ENCODE measurements at regions not wholly inside any gene's neighbourhood (a gene's known extent, or its start where the extent isn't known, plus 50 kb on each side); places are given as distances from the start of the nearest gene placed in this dataset.

DNA sequence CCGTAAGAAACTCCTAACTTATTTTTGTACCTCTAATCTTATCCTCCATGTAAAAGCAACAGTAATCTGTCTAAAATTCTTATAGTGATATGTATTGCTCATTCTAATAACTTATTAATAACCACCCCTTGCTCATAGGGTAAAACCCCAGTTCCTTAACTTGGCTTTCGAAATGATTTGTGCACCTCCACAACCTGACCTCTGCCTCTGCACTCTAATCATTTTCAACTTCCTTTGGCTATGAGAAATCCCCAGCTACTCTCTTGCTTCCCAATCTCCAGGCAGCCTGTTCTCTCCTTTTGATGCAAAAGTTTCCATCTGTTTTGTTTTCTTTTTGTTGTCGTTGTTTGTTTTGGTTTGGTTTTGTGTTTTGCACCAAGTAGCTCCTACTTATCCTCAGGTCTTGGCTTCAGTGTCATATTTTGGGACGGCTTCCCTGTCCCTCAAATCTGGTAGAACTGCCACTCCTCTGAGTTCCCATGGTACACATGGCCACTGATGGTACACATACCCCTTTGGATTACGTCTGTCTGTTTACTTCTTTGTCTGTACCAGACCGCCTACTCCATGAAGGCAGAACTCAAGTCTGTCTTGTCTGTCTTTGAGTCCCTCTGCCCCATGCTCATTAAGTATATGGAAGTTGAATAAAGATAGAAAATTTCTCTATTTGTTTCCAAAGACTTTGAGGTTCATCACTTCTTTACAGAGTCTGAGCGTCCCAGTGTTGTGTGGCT is 105.6 kb upstream of the TGFBR2 start:
- TF ChIP-seq EZH2phosphoT487 (IDR thresholded peaks at IDR 0.05; ENCODE audit: borderline replicate concordance, low read length) = no peak
- TF ChIP-seq, protein P1, sequence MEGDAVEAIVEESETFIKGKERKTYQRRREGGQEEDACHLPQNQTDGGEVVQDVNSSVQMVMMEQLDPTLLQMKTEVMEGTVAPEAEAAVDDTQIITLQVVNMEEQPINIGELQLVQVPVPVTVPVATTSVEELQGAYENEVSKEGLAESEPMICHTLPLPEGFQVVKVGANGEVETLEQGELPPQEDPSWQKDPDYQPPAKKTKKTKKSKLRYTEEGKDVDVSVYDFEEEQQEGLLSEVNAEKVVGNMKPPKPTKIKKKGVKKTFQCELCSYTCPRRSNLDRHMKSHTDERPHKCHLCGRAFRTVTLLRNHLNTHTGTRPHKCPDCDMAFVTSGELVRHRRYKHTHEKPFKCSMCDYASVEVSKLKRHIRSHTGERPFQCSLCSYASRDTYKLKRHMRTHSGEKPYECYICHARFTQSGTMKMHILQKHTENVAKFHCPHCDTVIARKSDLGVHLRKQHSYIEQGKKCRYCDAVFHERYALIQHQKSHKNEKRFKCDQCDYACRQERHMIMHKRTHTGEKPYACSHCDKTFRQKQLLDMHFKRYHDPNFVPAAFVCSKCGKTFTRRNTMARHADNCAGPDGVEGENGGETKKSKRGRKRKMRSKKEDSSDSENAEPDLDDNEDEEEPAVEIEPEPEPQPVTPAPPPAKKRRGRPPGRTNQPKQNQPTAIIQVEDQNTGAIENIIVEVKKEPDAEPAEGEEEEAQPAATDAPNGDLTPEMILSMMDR (IDR thresholded peaks at IDR 0.05; ENCODE audit: low read depth, low read length, poor library complexity, severe bottlenecking) = no peak
- Histone ChIP-seq H3K4me1 (ENCODE audit: control insufficient read depth, low read length) (peaks cover 7% of the 10 kb centered on the region; the same call in 1 of the 2 replicates), H3K4me3 (ENCODE audit: low read length) (no peak overlapping the region), H3K27me3 (ENCODE audit: control insufficient read depth, low read length) (no peaks in the 10 kb centered on the region), H3K9me2 (replicated peaks; ENCODE audit: control insufficient read depth, low read length) (no peaks in the 10 kb centered on the region), H3K36me3 (ENCODE audit: control insufficient read depth, low read length) (no peaks in the 10 kb centered on the region), H3K27ac (ENCODE audit: low read depth, low read length) (no peak overlapping the region), H3F3A (ENCODE audit: control insufficient read depth, insufficient read depth) (no peaks in the 10 kb centered on the region), H3K79me2 (ENCODE audit: control insufficient read depth, low read length) (no peaks in the 10 kb centered on the region), H3K4me2 (ENCODE audit: low read length) (no peak overlapping the region), H4K20me1 (ENCODE audit: control insufficient read depth, insufficient read depth, low read depth, low read length) (no peaks in the 10 kb centered on the region), H3K9me3 (ENCODE audit: control insufficient read depth, insufficient read depth, low read length) (no peaks in the 10 kb centered on the region)

DNA sequence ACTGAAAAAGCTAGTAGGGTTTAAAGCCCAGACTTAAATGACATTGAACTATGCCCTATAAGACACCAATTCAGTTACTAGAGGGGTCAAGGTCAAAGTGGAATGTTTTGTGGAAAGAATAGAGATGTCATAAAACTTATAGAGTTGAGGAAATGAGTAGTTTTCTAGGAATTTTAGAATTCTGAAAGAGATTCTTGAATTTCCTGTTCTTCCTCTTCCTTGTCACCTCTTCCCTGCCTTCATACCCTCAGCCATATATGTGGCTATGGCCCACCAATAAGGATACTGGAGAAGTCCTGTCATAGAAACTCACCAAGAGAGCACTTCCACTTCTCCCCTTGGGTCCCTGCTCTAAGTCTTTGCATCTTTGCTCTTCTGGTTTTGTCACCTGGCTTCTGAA is 104.9 kb upstream of the TGFBR2 start:
- no peaks in the 10 kb centered on the region for H3K79me2 ChIP-seq (ENCODE audit: control insufficient read depth, low read length)
- no peaks in the 10 kb centered on the region for H4K20me1 ChIP-seq (ENCODE audit: control insufficient read depth, insufficient read depth, low read depth, low read length)
- no peak overlapping the region for H3K27ac ChIP-seq (ENCODE audit: low read depth, low read length)
- peaks cover 7% of the 10 kb centered on the region; the same call in 1 of the 2 replicates for H3K4me1 ChIP-seq (ENCODE audit: control insufficient read depth, low read length)
- H3K4me2 ChIP-seq (ENCODE audit: low read length) = no peak overlapping the region
- H3K9me3 ChIP-seq (ENCODE audit: control insufficient read depth, insufficient read depth, low read length) = no peaks in the 10 kb centered on the region
- H3K36me3 ChIP-seq (ENCODE audit: control insufficient read depth, low read length) = no peaks in the 10 kb centered on the region
- TF ChIP-seq, protein P1 (IDR thresholded peaks at IDR 0.05; ENCODE audit: low read depth, low read length, poor library complexity, severe bottlenecking) = no peak
- TF ChIP-seq EZH2phosphoT487 (IDR thresholded peaks at IDR 0.05; ENCODE audit: borderline replicate concordance, low read length) = no peak
- no peaks in the 10 kb centered on the region for H3F3A ChIP-seq (ENCODE audit: control insufficient read depth, insufficient read depth)
- no peaks in the 10 kb centered on the region for H3K9me2 ChIP-seq (replicated peaks; ENCODE audit: control insufficient read depth, low read length)
- no peaks in the 10 kb centered on the region for H3K27me3 ChIP-seq (ENCODE audit: control insufficient read depth, low read length)
- H3K4me3 ChIP-seq (ENCODE audit: low read length) = no peak overlapping the region

DNA sequence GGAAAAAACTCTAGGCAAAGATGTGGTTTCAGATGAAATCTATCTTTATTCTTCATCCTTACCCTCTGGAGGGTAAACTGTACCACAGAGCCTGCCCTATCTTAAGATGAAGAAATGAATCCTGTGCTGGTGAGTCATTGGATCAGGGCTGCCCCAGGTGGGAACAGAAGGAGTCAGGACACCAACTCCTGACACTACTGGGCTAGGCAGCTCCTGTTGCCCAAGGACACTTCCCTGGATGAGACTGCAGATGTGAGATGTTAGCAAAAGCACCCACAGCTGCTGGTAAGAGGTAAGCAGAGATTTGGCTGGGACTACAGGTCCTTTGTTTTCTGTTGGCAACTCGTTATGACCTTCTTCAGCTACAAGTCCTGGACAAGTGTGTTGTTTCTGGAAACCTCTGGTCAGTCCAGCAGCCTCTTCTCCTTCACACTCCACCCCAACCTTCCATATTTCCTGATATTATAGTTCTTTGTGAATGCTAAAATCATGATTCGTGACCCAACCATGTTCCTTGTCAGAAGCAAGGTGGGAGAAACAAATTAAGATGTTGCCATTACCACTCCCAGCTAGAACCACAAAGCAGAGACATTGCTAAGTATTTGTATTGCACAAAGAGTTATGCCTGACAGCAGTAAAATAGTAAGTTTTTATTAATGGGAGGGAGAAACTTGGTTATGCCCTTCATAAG is 104.2 kb upstream of the TGFBR2 start:
- H3K4me3 ChIP-seq (ENCODE audit: low read length) = no peak overlapping the region
- H3K4me1 ChIP-seq (ENCODE audit: control insufficient read depth, low read length) = peaks cover 7% of the 10 kb centered on the region; the same call in 1 of the 2 replicates
- H3F3A ChIP-seq (ENCODE audit: control insufficient read depth, insufficient read depth) = no peaks in the 10 kb centered on the region
- no peaks in the 10 kb centered on the region for H4K20me1 ChIP-seq (ENCODE audit: control insufficient read depth, insufficient read depth, low read depth, low read length)
- TF ChIP-seq EZH2phosphoT487 (IDR thresholded peaks at IDR 0.05; ENCODE audit: borderline replicate concordance, low read length) = no peak
- TF ChIP-seq, protein P1 (IDR thresholded peaks at IDR 0.05; ENCODE audit: low read depth, low read length, poor library complexity, severe bottlenecking) = no peak
- no peak overlapping the region for H3K27ac ChIP-seq (ENCODE audit: low read depth, low read length)
- H3K27me3 ChIP-seq (ENCODE audit: control insufficient read depth, low read length) = no peaks in the 10 kb centered on the region
- H3K79me2 ChIP-seq (ENCODE audit: control insufficient read depth, low read length) = no peaks in the 10 kb centered on the region
- no peaks in the 10 kb centered on the region for H3K9me2 ChIP-seq (replicated peaks; ENCODE audit: control insufficient read depth, low read length)
- H3K9me3 ChIP-seq (ENCODE audit: control insufficient read depth, insufficient read depth, low read length) = no peaks in the 10 kb centered on the region
- no peak overlapping the region for H3K4me2 ChIP-seq (ENCODE audit: low read length)
- H3K36me3 ChIP-seq (ENCODE audit: control insufficient read depth, low read length) = no peaks in the 10 kb centered on the region

Data from DOHH2 (cell line).